ENCODE measurements at regions not wholly inside any gene's neighbourhood (a gene's known extent, or its start where the extent isn't known, plus 50 kb on each side); places are given as distances from the start of the nearest gene placed in this dataset.

GRCh38 chr22:48359613-48359965 is 1468.1 kb downstream of the BRD1 start:
- TF ChIP-seq CTCF (IDR thresholded peaks at IDR 0.05; ENCODE audit: insufficient read depth, missing control alignments), result no peak
- DNase-seq (ENCODE audit: insufficient read length, low spot score) (no peak), FAIRE-seq (no peak)

- FAIRE-seq (no peak), DNase-seq (ENCODE audit: insufficient read length, low spot score) (no peak)
- no peak for TF ChIP-seq CTCF (IDR thresholded peaks at IDR 0.05; ENCODE audit: insufficient read depth, missing control alignments)
Observed at GRCh38 chr22:48358886-48359612, 1468.6 kb downstream of the BRD1 start.

GRCh38 chr22:48357961-48358360 is 1469.7 kb downstream of the BRD1 start:
- no peak for FAIRE-seq
- no peak for TF ChIP-seq CTCF (IDR thresholded peaks at IDR 0.05; ENCODE audit: insufficient read depth, missing control alignments)
- DNase-seq (ENCODE audit: insufficient read length, low spot score), result no peak

GRCh38 chr22:48357196-48357595 is 1470.5 kb downstream of the BRD1 start:
- FAIRE-seq, result no peak
- TF ChIP-seq CTCF (IDR thresholded peaks at IDR 0.05; ENCODE audit: insufficient read depth, missing control alignments), result no peak

GRCh38 chr22:48356731-48357130 is 1470.9 kb downstream of the BRD1 start:
- DNase-seq (ENCODE audit: insufficient read length, low spot score), result no peak
- no peak for TF ChIP-seq CTCF (IDR thresholded peaks at IDR 0.05; ENCODE audit: insufficient read depth, missing control alignments)
- no peak for FAIRE-seq

More at GRCh38 chr22:48357196-48357595, 1470.5 kb downstream of the BRD1 start:
- DNase-seq (ENCODE audit: insufficient read length, low spot score), result no peak

- TF ChIP-seq CTCF (IDR thresholded peaks at IDR 0.05; ENCODE audit: insufficient read depth, missing control alignments), result no peak
- FAIRE-seq (no peak), DNase-seq (ENCODE audit: insufficient read length, low spot score) (no peak)
Observed at GRCh38 chr22:48354096-48354495, 1473.6 kb downstream of the BRD1 start.

GRCh38 chr22:48353116-48353947 is 1474.3 kb downstream of the BRD1 start:
- no peak for TF ChIP-seq CTCF (IDR thresholded peaks at IDR 0.05; ENCODE audit: insufficient read depth, missing control alignments)
- no peak for DNase-seq (ENCODE audit: insufficient read length, low spot score)
- FAIRE-seq, result no peak

Measured in D721Med (cell line).